ENCODE measurements at regions not wholly inside any gene's neighbourhood (a gene's known extent, or its start where the extent isn't known, plus 50 kb on each side); places are given as distances from the start of the nearest gene placed in this dataset.

DNA sequence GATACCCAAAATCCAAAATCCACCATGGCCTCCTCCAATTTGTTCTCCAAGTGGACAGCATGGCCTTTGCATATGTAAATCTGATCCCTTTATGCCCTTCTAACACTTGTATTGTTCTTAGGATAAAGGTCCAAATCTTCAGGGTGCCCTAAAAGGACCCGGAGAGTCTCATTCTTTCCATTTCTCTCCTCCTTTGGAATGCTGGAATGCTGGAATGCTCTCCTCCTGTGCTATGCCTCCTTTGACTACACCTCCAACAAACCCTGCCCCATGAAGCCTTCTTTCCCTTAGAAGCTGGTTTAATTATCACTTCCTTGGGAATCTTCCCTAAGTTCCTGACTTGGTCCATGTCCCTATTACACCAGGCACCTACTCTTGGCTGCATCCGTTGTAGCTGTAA is 484.8 kb upstream of the RUNX1 start:
- TF ChIP-seq, protein P1, sequence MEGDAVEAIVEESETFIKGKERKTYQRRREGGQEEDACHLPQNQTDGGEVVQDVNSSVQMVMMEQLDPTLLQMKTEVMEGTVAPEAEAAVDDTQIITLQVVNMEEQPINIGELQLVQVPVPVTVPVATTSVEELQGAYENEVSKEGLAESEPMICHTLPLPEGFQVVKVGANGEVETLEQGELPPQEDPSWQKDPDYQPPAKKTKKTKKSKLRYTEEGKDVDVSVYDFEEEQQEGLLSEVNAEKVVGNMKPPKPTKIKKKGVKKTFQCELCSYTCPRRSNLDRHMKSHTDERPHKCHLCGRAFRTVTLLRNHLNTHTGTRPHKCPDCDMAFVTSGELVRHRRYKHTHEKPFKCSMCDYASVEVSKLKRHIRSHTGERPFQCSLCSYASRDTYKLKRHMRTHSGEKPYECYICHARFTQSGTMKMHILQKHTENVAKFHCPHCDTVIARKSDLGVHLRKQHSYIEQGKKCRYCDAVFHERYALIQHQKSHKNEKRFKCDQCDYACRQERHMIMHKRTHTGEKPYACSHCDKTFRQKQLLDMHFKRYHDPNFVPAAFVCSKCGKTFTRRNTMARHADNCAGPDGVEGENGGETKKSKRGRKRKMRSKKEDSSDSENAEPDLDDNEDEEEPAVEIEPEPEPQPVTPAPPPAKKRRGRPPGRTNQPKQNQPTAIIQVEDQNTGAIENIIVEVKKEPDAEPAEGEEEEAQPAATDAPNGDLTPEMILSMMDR (IDR thresholded peaks at IDR 0.05): no peak
- TF ChIP-seq POLR2A (IDR thresholded peaks at IDR 0.05) (no peak), EP300 (IDR thresholded peaks at IDR 0.05) (no peak)

Data from tibial nerve (tissue), 4 donors.